HEK293 (cell line): ENCODE measurements at regions not wholly inside any gene's neighbourhood (a gene's known extent, or its start where the extent isn't known, plus 50 kb on each side); places are given as distances from the start of the nearest gene placed in this dataset.

Experiments used
- KLF7 ChIP-seq: fragments of 450-650 bp; formaldehyde crosslinking; IDR thresholded peaks from 2 replicates; pipeline ENCODE4 v1.5.1; 2016; ENCODE audit warnings: missing biosample characterization, missing genetic modification characterization, borderline replicate concordance
- ZBTB8A ChIP-seq: fragments of 450-650 bp; formaldehyde crosslinking; IDR thresholded peaks from 2 replicates; pipeline ENCODE4 v1.5.1; 2016; ENCODE audit warnings: missing biosample characterization, missing genetic modification characterization
- ZNF391 ChIP-seq: fragments of 450-650 bp; formaldehyde crosslinking; IDR thresholded peaks from 2 replicates; pipeline ENCODE4 v1.5.1; 2016; ENCODE audit warnings: low read depth, missing biosample characterization, missing genetic modification characterization, borderline replicate concordance
- ZNF530 ChIP-seq: fragments of 450-650 bp; formaldehyde crosslinking; IDR thresholded peaks from 2 replicates; pipeline ENCODE4 v1.5.1; 2016; ENCODE audit warnings: low read depth, missing biosample characterization, missing genetic modification characterization
- TF ChIP-seq, protein P1 (sequence below): fragments of 450-650 bp; formaldehyde crosslinking; IDR thresholded peaks from 2 replicates; pipeline ENCODE4 v1.5.1; 2016; ENCODE audit warnings: missing biosample characterization, missing genetic modification characterization, borderline replicate concordance
- TF ChIP-seq, protein P2 (sequence below): fragments of 450-650 bp; formaldehyde crosslinking; IDR thresholded peaks from 2 replicates; pipeline ENCODE4 v1.5.1; 2016; ENCODE audit warnings: missing biosample characterization, missing genetic modification characterization

- TF ChIP-seq, protein P1, sequence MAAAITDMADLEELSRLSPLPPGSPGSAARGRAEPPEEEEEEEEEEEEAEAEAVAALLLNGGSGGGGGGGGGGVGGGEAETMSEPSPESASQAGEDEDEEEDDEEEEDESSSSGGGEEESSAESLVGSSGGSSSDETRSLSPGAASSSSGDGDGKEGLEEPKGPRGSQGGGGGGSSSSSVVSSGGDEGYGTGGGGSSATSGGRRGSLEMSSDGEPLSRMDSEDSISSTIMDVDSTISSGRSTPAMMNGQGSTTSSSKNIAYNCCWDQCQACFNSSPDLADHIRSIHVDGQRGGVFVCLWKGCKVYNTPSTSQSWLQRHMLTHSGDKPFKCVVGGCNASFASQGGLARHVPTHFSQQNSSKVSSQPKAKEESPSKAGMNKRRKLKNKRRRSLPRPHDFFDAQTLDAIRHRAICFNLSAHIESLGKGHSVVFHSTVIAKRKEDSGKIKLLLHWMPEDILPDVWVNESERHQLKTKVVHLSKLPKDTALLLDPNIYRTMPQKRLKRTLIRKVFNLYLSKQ (tag by site-specific recombination) = no peak
- TF ChIP-seq ZNF530 (tag by site-specific recombination) = no peak
- no peak for TF ChIP-seq KLF7 (tag by site-specific recombination)
- TF ChIP-seq, protein P2, sequence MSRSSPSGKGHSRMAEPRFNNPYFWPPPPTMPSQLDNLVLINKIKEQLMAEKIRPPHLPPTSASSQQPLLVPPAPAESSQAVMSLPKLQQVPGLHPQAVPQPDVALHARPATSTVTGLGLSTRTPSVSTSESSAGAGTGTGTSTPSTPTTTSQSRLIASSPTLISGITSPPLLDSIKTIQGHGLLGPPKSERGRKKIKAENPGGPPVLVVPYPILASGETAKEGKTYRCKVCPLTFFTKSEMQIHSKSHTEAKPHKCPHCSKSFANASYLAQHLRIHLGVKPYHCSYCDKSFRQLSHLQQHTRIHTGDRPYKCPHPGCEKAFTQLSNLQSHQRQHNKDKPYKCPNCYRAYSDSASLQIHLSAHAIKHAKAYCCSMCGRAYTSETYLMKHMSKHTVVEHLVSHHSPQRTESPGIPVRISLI (tag by site-specific recombination) = no peak
- no peak for TF ChIP-seq ZNF391 (tag by site-specific recombination)
- no peak for TF ChIP-seq ZBTB8A (tag by site-specific recombination)
These were observed 311.5 kb upstream of the MGAT5 start for GRCh38 chr2:133942398-133942797.
